ENCODE measurements at regions not wholly inside any gene's neighbourhood (a gene's known extent, or its start where the extent isn't known, plus 50 kb on each side); places are given as distances from the start of the nearest gene placed in this dataset.

GRCh38 chr2:221680548-221680947, 108.4 kb upstream of the EPHA4 start:
- Histone ChIP-seq H3K4me2 (no peak overlapping the region), H3K27me3 (no peaks in the 10 kb centered on the region), H3K36me3 (no peaks in the 10 kb centered on the region), H3K27ac (no peak overlapping the region), H3K4me1 (no peaks in the 10 kb centered on the region), H4K20me1 (no peaks in the 10 kb centered on the region), H3K4me3 (no peak overlapping the region), H3K9ac (no peak overlapping the region), H3K9me3 (replicated peaks in 1 of 11) (no peaks in the 10 kb centered on the region)
- no peak for TF ChIP-seq Cebpa-rat (IDR thresholded peaks at IDR 0.05)

GRCh38 chr2:221677688-221678087, 105.6 kb upstream of the EPHA4 start:
- no peak overlapping the region for H3K4me3 ChIP-seq
- H3K36me3 ChIP-seq = no peaks in the 10 kb centered on the region
- no peaks in the 10 kb centered on the region for H3K4me1 ChIP-seq
- H4K20me1 ChIP-seq = no peaks in the 10 kb centered on the region
- H3K4me2 ChIP-seq = no peak overlapping the region
- H3K27ac ChIP-seq = no peak overlapping the region
- no peak for TF ChIP-seq Cebpa-rat (IDR thresholded peaks at IDR 0.05)
- H3K9ac ChIP-seq = no peak overlapping the region
- H3K27me3 ChIP-seq = no peaks in the 10 kb centered on the region
- H3K9me3 ChIP-seq (replicated peaks in 1 of 11) = no peaks in the 10 kb centered on the region

- no peak for TF ChIP-seq Cebpa-rat (IDR thresholded peaks at IDR 0.05)
- Histone ChIP-seq H3K4me3 (no peak overlapping the region), H4K20me1 (no peaks in the 10 kb centered on the region), H3K4me2 (no peak overlapping the region), H3K36me3 (no peaks in the 10 kb centered on the region), H3K9ac (no peak overlapping the region), H3K27me3 (no peaks in the 10 kb centered on the region), H3K27ac (no peak overlapping the region), H3K4me1 (no peaks in the 10 kb centered on the region), H3K9me3 (replicated peaks in 1 of 11) (no peaks in the 10 kb centered on the region)
Measured at GRCh38 chr2:221676566-221677172, 104.6 kb upstream of the EPHA4 start.

GRCh38 chr2:221675201-221675908, 103.3 kb upstream of the EPHA4 start:
- no peaks in the 10 kb centered on the region for H3K27me3 ChIP-seq
- H3K9me3 ChIP-seq (replicated peaks in 1 of 11) = no peaks in the 10 kb centered on the region
- H3K27ac ChIP-seq = no peak overlapping the region
- H3K4me1 ChIP-seq = no peaks in the 10 kb centered on the region
- no peak for TF ChIP-seq Cebpa-rat (IDR thresholded peaks at IDR 0.05)
- H3K4me2 ChIP-seq = no peak overlapping the region
- H3K9ac ChIP-seq = no peak overlapping the region
- H4K20me1 ChIP-seq = no peaks in the 10 kb centered on the region
- no peak overlapping the region for H3K4me3 ChIP-seq
- H3K36me3 ChIP-seq = no peaks in the 10 kb centered on the region

GRCh38 chr2:221674446-221674845, 102.3 kb upstream of the EPHA4 start:
- Histone ChIP-seq H3K4me3 (no peak overlapping the region), H3K4me2 (no peak overlapping the region), H4K20me1 (no peaks in the 10 kb centered on the region), H3K9me3 (replicated peaks in 1 of 11) (no peaks in the 10 kb centered on the region), H3K27me3 (no peaks in the 10 kb centered on the region), H3K9ac (no peak overlapping the region), H3K36me3 (no peaks in the 10 kb centered on the region), H3K27ac (no peak overlapping the region), H3K4me1 (no peaks in the 10 kb centered on the region)
- no peak for TF ChIP-seq Cebpa-rat (IDR thresholded peaks at IDR 0.05)

- TF ChIP-seq Cebpa-rat (IDR thresholded peaks at IDR 0.05) = no peak
- no peak overlapping the region for H3K9ac ChIP-seq
- H3K4me3 ChIP-seq = no peak overlapping the region
- no peaks in the 10 kb centered on the region for H3K27me3 ChIP-seq
- H3K9me3 ChIP-seq (replicated peaks in 1 of 11) = no peaks in the 10 kb centered on the region
- H3K36me3 ChIP-seq = no peaks in the 10 kb centered on the region
- no peaks in the 10 kb centered on the region for H4K20me1 ChIP-seq
- H3K4me1 ChIP-seq = no peaks in the 10 kb centered on the region
- no peak overlapping the region for H3K27ac ChIP-seq
- no peak overlapping the region for H3K4me2 ChIP-seq
Measured at GRCh38 chr2:221673248-221673647, 101.1 kb upstream of the EPHA4 start.

GRCh38 chr2:221671515-221671914, 99.4 kb upstream of the EPHA4 start:
- no peak for TF ChIP-seq Cebpa-rat (IDR thresholded peaks at IDR 0.05)
- Histone ChIP-seq H4K20me1 (no peaks in the 10 kb centered on the region), H3K9me3 (replicated peaks in 1 of 11) (no peaks in the 10 kb centered on the region), H3K4me2 (no peak overlapping the region), H3K36me3 (no peaks in the 10 kb centered on the region), H3K4me1 (no peaks in the 10 kb centered on the region), H3K27me3 (no peaks in the 10 kb centered on the region), H3K27ac (no peak overlapping the region), H3K4me3 (no peak overlapping the region), H3K9ac (no peak overlapping the region)

- Histone ChIP-seq H3K9ac (no peak overlapping the region), H3K4me3 (no peak overlapping the region), H3K27ac (no peak overlapping the region), H3K4me1 (no peaks in the 10 kb centered on the region), H4K20me1 (no peaks in the 10 kb centered on the region), H3K36me3 (no peaks in the 10 kb centered on the region), H3K27me3 (no peaks in the 10 kb centered on the region), H3K9me3 (replicated peaks in 1 of 11) (peaks cover 0 to 12% (median 9%) of the 10 kb centered on the region in 11 experiments; a peak in 8 of 22 replicates), H3K4me2 (no peak overlapping the region)
- TF ChIP-seq Cebpa-rat (IDR thresholded peaks at IDR 0.05) = no peak
Measured at GRCh38 chr2:221662689-221663391, 90.7 kb upstream of the EPHA4 start.

GRCh38 chr2:221657806-221658205, 85.7 kb upstream of the EPHA4 start:
- H3K4me2 ChIP-seq = no peak overlapping the region
- no peak overlapping the region for H3K27ac ChIP-seq
- H4K20me1 ChIP-seq = no peaks in the 10 kb centered on the region
- H3K9me3 ChIP-seq (replicated peaks in 1 of 11) = no peaks in the 10 kb centered on the region
- H3K36me3 ChIP-seq = no peaks in the 10 kb centered on the region
- no peaks in the 10 kb centered on the region for H3K4me1 ChIP-seq
- no peaks in the 10 kb centered on the region for H3K27me3 ChIP-seq
- no peak overlapping the region for H3K4me3 ChIP-seq
- no peak overlapping the region for H3K9ac ChIP-seq
- no peak for TF ChIP-seq Cebpa-rat (IDR thresholded peaks at IDR 0.05)

GRCh38 chr2:221655300-221655699, 83.2 kb upstream of the EPHA4 start:
- Histone ChIP-seq H3K4me1 (no peaks in the 10 kb centered on the region), H4K20me1 (no peaks in the 10 kb centered on the region), H3K9ac (no peak overlapping the region), H3K27me3 (no peaks in the 10 kb centered on the region), H3K9me3 (replicated peaks in 1 of 11) (no peaks in the 10 kb centered on the region), H3K27ac (no peak overlapping the region), H3K4me3 (no peak overlapping the region), H3K4me2 (no peak overlapping the region; a peak in 1 of 22 replicates), H3K36me3 (no peaks in the 10 kb centered on the region)
- TF ChIP-seq Cebpa-rat (IDR thresholded peaks at IDR 0.05) = no peak

All from BLaER1 treated with 17β-estradiol and CSF1 and Interleukin-3, amounts not matched to agents 10 nM and 100 nM (cell line).